ENCODE measurements at regions not wholly inside any gene's neighbourhood (a gene's known extent, or its start where the extent isn't known, plus 50 kb on each side); places are given as distances from the start of the nearest gene placed in this dataset.
"Not testable (repeated sequence)": the region's sequence is repeated elsewhere in the genome, so short reads cannot be mapped to it uniquely, and the experiment has no call there.

DNA sequence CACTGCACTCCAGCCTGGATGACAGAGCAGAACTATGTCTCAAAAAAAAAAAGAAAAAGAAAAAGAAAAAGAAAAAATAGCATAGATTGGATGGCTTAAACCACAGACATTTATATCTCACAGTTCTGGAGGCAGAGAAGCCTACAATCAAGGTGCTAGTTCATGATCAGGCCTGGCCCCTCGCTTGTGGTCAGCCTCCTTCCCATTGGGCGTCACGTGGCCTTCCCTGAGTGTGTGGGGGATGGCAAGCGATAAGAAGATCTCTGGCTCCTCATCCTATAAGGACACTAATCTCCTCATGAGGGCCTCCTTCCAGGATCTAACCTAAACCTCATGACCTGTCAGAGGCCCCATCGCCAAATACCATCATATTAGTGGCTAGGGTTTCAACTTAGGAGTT lies 320.2 kb upstream of the SPATA31A3 start:
- H3K4me1 Mint-ChIP-seq; DNase-seq; ATAC-seq; H3K9me3 Mint-ChIP-seq; intact Hi-C loops (cut with micrococcal nuclease); H3K4me3 ChIP-seq (ENCODE audit: low read length); H3K36me3 Mint-ChIP-seq; H3K27ac ChIP-seq (ENCODE audit: low read depth, low read length); CTCF ChIA-PET; POLR2A ChIA-PET; H3K4me3 Mint-ChIP-seq; H3K27me3 ChIP-seq (ENCODE audit: control insufficient read depth in 2 of 2, insufficient read depth in 2 of 2, low read length in 2 of 2); H3K9me3 ChIP-seq (ENCODE audit: control insufficient read depth in 2 of 3, low read length in 3 of 3); H3K27ac Mint-ChIP-seq; H3K36me3 ChIP-seq (ENCODE audit: control insufficient read depth in 2 of 3, insufficient read depth in 3 of 3, low read length in 3 of 3); H3K27me3 Mint-ChIP-seq; H3K4me1 ChIP-seq (ENCODE audit: control insufficient read depth in 2 of 2, insufficient read depth in 2 of 2, low read length in 2 of 2): not testable (repeated sequence)

DNA sequence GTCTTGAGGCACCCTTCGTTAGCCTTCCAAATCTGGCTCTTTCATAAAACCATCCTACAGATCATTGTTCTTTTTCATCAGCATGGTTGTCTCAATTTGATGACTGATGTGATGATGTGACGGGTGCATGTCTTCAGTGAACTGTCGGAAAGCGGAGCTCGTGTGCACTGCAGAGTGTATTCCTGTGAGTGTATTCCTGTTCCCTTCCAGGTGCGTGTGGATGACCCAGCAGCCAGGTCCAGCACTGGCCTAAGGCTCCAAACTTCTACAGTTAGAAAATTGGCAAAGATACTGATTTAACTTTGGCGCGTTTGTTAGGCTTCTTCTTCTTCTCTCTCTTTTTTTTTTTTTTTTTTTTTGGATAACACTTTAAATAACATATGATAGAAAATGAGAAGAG lies 314.8 kb upstream of the SPATA31A3 start:
- POLR2A ChIA-PET; intact Hi-C loops (cut with micrococcal nuclease): not testable (repeated sequence)

DNA sequence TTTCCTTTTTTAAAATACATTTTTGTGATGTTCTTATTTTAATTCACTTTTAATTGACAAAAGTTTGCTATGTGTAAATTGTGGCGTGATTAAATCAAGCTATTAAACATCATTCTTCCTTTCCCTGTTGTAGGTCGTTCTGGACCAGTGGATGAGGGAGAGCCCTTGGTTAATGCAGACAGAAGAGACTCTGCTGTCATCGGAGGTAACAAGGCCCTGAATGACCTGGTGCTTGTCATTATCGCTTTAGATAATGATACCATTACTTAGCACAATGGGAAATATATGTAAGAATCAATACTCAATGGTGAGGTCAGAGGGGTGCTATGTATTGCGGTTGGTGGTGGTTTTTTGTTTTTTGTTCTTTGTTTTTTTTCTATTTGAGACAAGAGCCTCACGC lies 296.4 kb upstream of the SPATA31A3 start:
- H3K27me3 ChIP-seq (ENCODE audit: control insufficient read depth in 2 of 2, insufficient read depth in 2 of 2, low read length in 2 of 2); H3K27me3 Mint-ChIP-seq; H3K36me3 ChIP-seq (ENCODE audit: control insufficient read depth in 2 of 3, insufficient read depth in 3 of 3, low read length in 3 of 3); H3K4me1 Mint-ChIP-seq; H3K9me3 ChIP-seq (ENCODE audit: control insufficient read depth in 2 of 3, low read length in 3 of 3); H3K36me3 Mint-ChIP-seq; H3K27ac Mint-ChIP-seq; ATAC-seq; POLR2A ChIA-PET; DNase-seq; H3K4me3 Mint-ChIP-seq; H3K4me1 ChIP-seq (ENCODE audit: control insufficient read depth in 2 of 2, insufficient read depth in 2 of 2, low read length in 2 of 2); H3K27ac ChIP-seq (ENCODE audit: low read depth, low read length); intact Hi-C loops (cut with micrococcal nuclease); CTCF ChIA-PET; H3K4me3 ChIP-seq (ENCODE audit: low read length); H3K9me3 Mint-ChIP-seq: not testable (repeated sequence)

More for the DNA sequence above, 314.8 kb upstream of the SPATA31A3 start:
- H3K4me1 ChIP-seq (ENCODE audit: control insufficient read depth in 2 of 2, insufficient read depth in 2 of 2, low read length in 2 of 2); H3K4me3 Mint-ChIP-seq; ATAC-seq; H3K27ac ChIP-seq (ENCODE audit: low read depth, low read length); H3K4me3 ChIP-seq (ENCODE audit: low read length); DNase-seq; H3K9me3 Mint-ChIP-seq; H3K4me1 Mint-ChIP-seq; CTCF ChIA-PET; H3K36me3 ChIP-seq (ENCODE audit: control insufficient read depth in 2 of 3, insufficient read depth in 3 of 3, low read length in 3 of 3); H3K27me3 Mint-ChIP-seq; H3K36me3 Mint-ChIP-seq; H3K27ac Mint-ChIP-seq; H3K9me3 ChIP-seq (ENCODE audit: control insufficient read depth in 2 of 3, low read length in 3 of 3); H3K27me3 ChIP-seq (ENCODE audit: control insufficient read depth in 2 of 2, insufficient read depth in 2 of 2, low read length in 2 of 2): not testable (repeated sequence)

DNA sequence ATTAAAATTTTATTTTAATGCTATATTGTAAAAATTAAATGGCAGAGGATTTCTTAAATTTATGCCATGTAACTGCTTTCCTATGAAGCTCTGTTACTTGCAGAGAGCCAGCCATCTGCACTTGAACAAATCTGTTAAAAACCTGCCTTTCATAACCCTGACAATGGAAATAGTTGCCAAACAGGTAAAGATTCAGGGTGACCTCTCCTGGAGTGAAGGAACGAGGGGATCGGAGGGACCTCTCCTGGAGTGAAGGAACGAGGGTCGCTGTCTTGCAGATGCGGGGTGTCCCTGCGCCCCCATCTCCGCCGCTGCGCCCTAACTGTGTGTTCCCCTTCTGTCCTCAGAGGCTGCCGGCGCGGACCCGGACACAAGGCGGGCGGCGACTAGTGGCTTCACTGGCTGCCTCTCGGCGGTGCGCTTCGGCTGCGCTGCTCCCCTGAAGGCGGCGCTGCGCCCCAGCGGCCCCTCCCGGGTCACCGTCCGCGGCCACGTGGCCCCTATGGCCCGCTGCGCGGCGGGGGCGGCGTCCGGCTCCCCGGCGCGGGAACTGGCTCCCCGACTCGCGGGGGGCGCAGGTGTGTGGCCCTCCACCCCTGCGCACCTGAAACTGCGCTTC lies 295.9 kb upstream of the SPATA31A3 start:
- not testable (repeated sequence) for H3K9me3 ChIP-seq (ENCODE audit: control insufficient read depth in 2 of 3, low read length in 3 of 3); H3K27me3 Mint-ChIP-seq

DNA sequence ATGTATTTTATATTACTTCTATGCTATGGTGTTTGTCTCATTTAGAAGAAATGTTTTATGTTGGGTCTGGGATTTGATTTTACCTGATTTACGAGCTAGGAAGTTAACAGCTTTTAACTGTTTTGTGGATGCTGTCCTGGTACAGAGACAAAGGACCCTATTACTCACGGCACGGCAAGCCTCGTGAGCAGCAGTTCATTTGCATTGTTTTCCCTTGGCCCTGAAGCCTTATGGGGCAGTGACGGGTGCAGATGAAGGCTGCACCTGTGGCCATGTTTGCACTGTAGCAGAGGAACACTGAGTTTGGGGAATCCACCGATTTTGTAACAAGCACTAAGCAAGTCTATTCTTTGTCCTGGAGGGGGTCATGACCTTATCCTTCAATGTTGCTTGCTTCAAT lies 291.9 kb upstream of the SPATA31A3 start:
- H3K9me3 Mint-ChIP-seq; H3K27me3 Mint-ChIP-seq; H3K27ac ChIP-seq (ENCODE audit: low read depth, low read length); H3K36me3 Mint-ChIP-seq; H3K4me1 Mint-ChIP-seq; H3K4me3 Mint-ChIP-seq; H3K27me3 ChIP-seq (ENCODE audit: control insufficient read depth in 2 of 2, insufficient read depth in 2 of 2, low read length in 2 of 2); H3K9me3 ChIP-seq (ENCODE audit: control insufficient read depth in 2 of 3, low read length in 3 of 3); POLR2A ChIA-PET; H3K27ac Mint-ChIP-seq; H3K36me3 ChIP-seq (ENCODE audit: control insufficient read depth in 2 of 3, insufficient read depth in 3 of 3, low read length in 3 of 3); ATAC-seq; H3K4me1 ChIP-seq (ENCODE audit: control insufficient read depth in 2 of 2, insufficient read depth in 2 of 2, low read length in 2 of 2); H3K4me3 ChIP-seq (ENCODE audit: low read length); DNase-seq; CTCF ChIA-PET; intact Hi-C loops (cut with micrococcal nuclease): not testable (repeated sequence)

More for the DNA sequence above, 295.9 kb upstream of the SPATA31A3 start:
- H3K36me3 ChIP-seq (ENCODE audit: control insufficient read depth in 2 of 3, insufficient read depth in 3 of 3, low read length in 3 of 3); ATAC-seq; H3K9me3 Mint-ChIP-seq; CTCF ChIA-PET; DNase-seq; H3K4me3 Mint-ChIP-seq; H3K27ac ChIP-seq (ENCODE audit: low read depth, low read length); POLR2A ChIA-PET; H3K4me3 ChIP-seq (ENCODE audit: low read length); H3K36me3 Mint-ChIP-seq; H3K4me1 ChIP-seq (ENCODE audit: control insufficient read depth in 2 of 2, insufficient read depth in 2 of 2, low read length in 2 of 2); intact Hi-C loops (cut with micrococcal nuclease); H3K27ac Mint-ChIP-seq; H3K4me1 Mint-ChIP-seq; H3K27me3 ChIP-seq (ENCODE audit: control insufficient read depth in 2 of 2, insufficient read depth in 2 of 2, low read length in 2 of 2): not testable (repeated sequence)

DNA sequence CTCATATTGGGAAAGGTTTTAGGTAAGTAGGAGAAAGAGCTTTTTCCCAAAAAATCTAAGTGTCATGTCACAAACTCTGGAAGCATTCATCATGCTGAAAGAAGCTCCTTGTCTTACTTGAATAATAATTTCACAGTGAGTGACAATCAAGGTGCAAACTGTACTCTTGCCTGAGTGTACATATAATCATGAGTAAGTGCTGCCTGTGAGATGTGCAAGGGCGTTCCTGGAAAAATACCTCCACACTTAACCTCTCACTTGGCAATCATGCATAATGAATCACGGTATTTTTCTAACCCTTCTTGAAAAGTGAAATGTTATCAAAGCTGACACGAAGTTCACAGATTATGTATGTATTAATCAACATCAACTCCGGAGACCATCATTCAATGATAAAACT lies 289.2 kb upstream of the SPATA31A3 start:
- H3K9me3 ChIP-seq (ENCODE audit: control insufficient read depth in 2 of 3, low read length in 3 of 3); H3K9me3 Mint-ChIP-seq; H3K27ac Mint-ChIP-seq; H3K4me1 ChIP-seq (ENCODE audit: control insufficient read depth in 2 of 2, insufficient read depth in 2 of 2, low read length in 2 of 2); CTCF ChIA-PET; H3K4me1 Mint-ChIP-seq; H3K27me3 ChIP-seq (ENCODE audit: control insufficient read depth in 2 of 2, insufficient read depth in 2 of 2, low read length in 2 of 2); intact Hi-C loops (cut with micrococcal nuclease); H3K27me3 Mint-ChIP-seq; ATAC-seq; DNase-seq; H3K4me3 ChIP-seq (ENCODE audit: low read length); H3K36me3 Mint-ChIP-seq; H3K36me3 ChIP-seq (ENCODE audit: control insufficient read depth in 2 of 3, insufficient read depth in 3 of 3, low read length in 3 of 3); H3K27ac ChIP-seq (ENCODE audit: low read depth, low read length); POLR2A ChIA-PET; H3K4me3 Mint-ChIP-seq: not testable (repeated sequence)

DNA sequence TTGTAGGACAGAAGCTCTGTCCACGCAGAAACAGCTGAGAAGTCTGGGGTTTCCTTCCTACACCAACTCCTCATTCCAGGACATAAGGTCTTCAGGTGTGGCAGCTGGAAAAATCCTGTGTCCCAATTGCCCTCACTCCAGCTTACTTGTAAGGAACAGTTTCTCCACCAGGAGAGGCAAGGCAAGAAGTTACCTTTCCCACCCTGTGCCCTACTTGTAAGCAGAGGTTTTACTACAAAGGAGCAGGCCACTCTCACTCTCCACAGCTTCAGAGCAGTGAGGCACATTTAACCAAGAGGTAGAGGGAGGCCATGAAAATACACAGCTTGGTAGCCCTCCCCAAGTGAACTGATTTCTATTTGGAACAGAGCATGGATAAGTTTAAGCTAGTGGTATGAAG lies 277.3 kb upstream of the SPATA31A3 start:
- H3K4me1 ChIP-seq (ENCODE audit: control insufficient read depth in 2 of 2, insufficient read depth in 2 of 2, low read length in 2 of 2); CTCF ChIA-PET; H3K4me1 Mint-ChIP-seq; H3K9me3 Mint-ChIP-seq; intact Hi-C loops (cut with micrococcal nuclease); H3K27ac Mint-ChIP-seq; H3K36me3 ChIP-seq (ENCODE audit: control insufficient read depth in 2 of 3, insufficient read depth in 3 of 3, low read length in 3 of 3); ATAC-seq; H3K9me3 ChIP-seq (ENCODE audit: control insufficient read depth in 2 of 3, low read length in 3 of 3); DNase-seq; H3K36me3 Mint-ChIP-seq; POLR2A ChIA-PET; H3K27ac ChIP-seq (ENCODE audit: low read depth, low read length); H3K27me3 Mint-ChIP-seq; H3K4me3 Mint-ChIP-seq; H3K4me3 ChIP-seq (ENCODE audit: low read length); H3K27me3 ChIP-seq (ENCODE audit: control insufficient read depth in 2 of 2, insufficient read depth in 2 of 2, low read length in 2 of 2): not testable (repeated sequence)

Measured in naive thymus-derived CD4-positive, alpha-beta T cell (primary cell).